ENCODE measurements at regions not wholly inside any gene's neighbourhood (a gene's known extent, or its start where the extent isn't known, plus 50 kb on each side); places are given as distances from the start of the nearest gene placed in this dataset.
A peak's percentile ranks its signal among the peaks of the same experiment; 100 is the strongest.

DNA sequence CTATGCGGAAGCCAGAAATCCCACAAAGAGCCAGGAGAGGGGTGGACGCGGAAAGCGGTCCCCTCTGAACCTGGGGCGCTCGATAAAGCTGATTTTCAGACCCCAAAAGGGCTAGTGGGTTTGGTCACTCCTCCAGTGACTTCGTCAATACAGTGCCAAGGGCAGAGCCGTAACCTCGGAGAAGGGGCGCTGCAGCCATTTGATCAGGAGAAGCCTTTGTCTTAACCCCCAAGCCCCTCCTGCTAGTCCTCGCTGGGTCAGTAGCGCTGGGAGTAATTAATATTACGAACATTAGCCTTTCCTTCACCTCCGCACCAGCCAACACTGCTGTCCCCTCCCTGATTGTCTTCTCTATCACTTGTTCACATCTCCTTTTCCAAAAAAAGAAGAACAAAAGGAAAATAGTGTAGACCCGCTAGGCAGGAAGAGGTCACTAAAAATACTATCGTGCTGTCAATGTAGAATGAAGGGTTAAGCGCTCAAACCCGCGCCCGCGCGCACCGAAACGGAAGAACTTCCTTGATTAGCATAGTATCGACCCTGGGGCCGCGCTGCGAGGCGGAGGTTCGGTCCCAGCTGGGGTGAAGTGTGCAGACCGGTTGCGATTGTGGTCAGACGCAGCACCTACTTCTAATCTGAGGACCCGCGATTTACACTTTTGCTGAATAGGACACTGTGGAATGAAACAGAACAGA is 63.2 kb upstream of the MAPRE2 start:
- POLR2A ChIA-PET (ENCODE audit: partially characterized antibody), result no interaction called here
- no peak overlapping the region for H2BK20ac ChIP-seq (ENCODE audit: low read length)
- no peak overlapping the region for H3K4ac ChIP-seq (replicated peaks; ENCODE audit: insufficient read length, low read depth, low read length)
- TF ChIP-seq CHD2 (IDR thresholded peaks at IDR 0.05; ENCODE audit: low read length), result no peak
- no peak for TF ChIP-seq HDAC2 (IDR thresholded peaks at IDR 0.05; ENCODE audit: borderline replicate concordance in 1 of 2, low read depth in 2 of 2, low read length in 2 of 2)
- TF ChIP-seq CBX8 (IDR thresholded peaks at IDR 0.05; ENCODE audit: borderline replicate concordance, low read depth, low read length), result no peak
- peak; percentile 24 for TF ChIP-seq SUZ12 (IDR thresholded peaks at IDR 0.05; ENCODE audit: low read length)
- no peak for TF ChIP-seq JUN (IDR thresholded peaks at IDR 0.05; ENCODE audit: low read depth, low read length)
- TF ChIP-seq KDM1A (IDR thresholded peaks at IDR 0.05; ENCODE audit: borderline replicate concordance, low read length), result 0 out of 2 replicates have a peak, but pooled peaks have one; percentile 9
- no peak for TF ChIP-seq CREB1 (IDR thresholded peaks at IDR 0.05)
- TF ChIP-seq RNF2 (IDR thresholded peaks at IDR 0.05; ENCODE audit: borderline replicate concordance, low read depth, low read length, missing control alignments, poor library complexity, severe bottlenecking), result peak; percentile 27
- peak; percentile 6 for TF ChIP-seq EZH2 (IDR thresholded peaks at IDR 0.05; ENCODE audit: low read depth, low read length, severe bottlenecking)
- TF ChIP-seq YY1 (IDR thresholded peaks at IDR 0.05; ENCODE audit: low read depth, low read length), result no peak
- TF ChIP-seq BACH1 (IDR thresholded peaks at IDR 0.05; ENCODE audit: low read length), result no peak
- no peak for TF ChIP-seq HDAC6 (IDR thresholded peaks at IDR 0.05; ENCODE audit: low read depth, low read length)
- no peak for TF ChIP-seq PHF8 (conservative IDR thresholded peaks at IDR 0.05; ENCODE audit: low read depth, low read length)

More for the DNA sequence above, 63.2 kb upstream of the MAPRE2 start:
- Histone ChIP-seq H3K79me1 (ENCODE audit: low read depth, low read length) (no peaks in the 10 kb centered on the region), H2AK5ac (ENCODE audit: low read depth, low read length) (no peak overlapping the region), H3K4me3 (ENCODE audit: extremely low read depth in 1 of 4, insufficient read depth in 2 of 4, low read depth in 3 of 4, low read length in 4 of 4) (peak overlapping the region; percentile 67 to 85 (median 77)), H2AFZ (ENCODE audit: low read length) (peak overlapping the region; percentile 54; the same call in 1 of the 2 replicates), H3K9me3 (ENCODE audit: insufficient read depth in 2 of 2, low read depth in 1 of 2, low read length in 1 of 2) (no peaks in the 10 kb centered on the region), H3K27me3 (replicated peaks in 1 of 4; ENCODE audit: control insufficient read depth in 3 of 4, extremely low read depth in 1 of 4, insufficient read depth in 3 of 4, low read length in 3 of 4) (peaks cover 13 to 53% (median 42%) of the 10 kb centered on the region in 4 experiments), H4K91ac (replicated peaks; ENCODE audit: insufficient read length, low read length) (no peak overlapping the region), H3K23me2 (ENCODE audit: low read depth, low read length) (peaks cover 17% of the 10 kb centered on the region), H3K14ac (ENCODE audit: insufficient read length) (no peak overlapping the region), H3K23ac (ENCODE audit: insufficient read length) (no peak overlapping the region), H3K18ac (ENCODE audit: extremely low read depth, low read length) (no peak overlapping the region), H3K27ac (ENCODE audit: low read depth, low read length) (no peak overlapping the region), H3K79me2 (ENCODE audit: control insufficient read depth in 1 of 2, insufficient read depth in 2 of 2, low read length in 2 of 2) (no peaks in the 10 kb centered on the region), H3K4me1 (replicated peaks in 1 of 4; ENCODE audit: control insufficient read depth in 3 of 4, insufficient read depth in 4 of 4, low read length in 3 of 4) (peaks cover 8 to 11% (median 9%) of the 10 kb centered on the region in 4 experiments; a peak in 6 of 7 replicates), H3K4me2 (ENCODE audit: insufficient read depth in 1 of 2, low read depth in 2 of 2, low read length in 2 of 2) (peak overlapping the region; percentile 86 to 93), H4K20me1 (replicated peaks in 1 of 2; ENCODE audit: control insufficient read depth in 1 of 2, insufficient read depth in 2 of 2, low read length in 2 of 2) (no peaks in the 10 kb centered on the region), H2BK12ac (ENCODE audit: low read depth, low read length) (no peak overlapping the region; the same call in 1 of the 2 replicates), H3K56ac (replicated peaks; ENCODE audit: insufficient read length, low read depth, low read length) (no peak overlapping the region), H2BK5ac (ENCODE audit: low read depth, low read length) (no peak overlapping the region), H3K9ac (replicated peaks in 1 of 4; ENCODE audit: extremely low read depth in 1 of 4, low read depth in 3 of 4, low read length in 3 of 4) (no peak overlapping the region; a peak in 2 of 7 replicates), H4K8ac (ENCODE audit: extremely low read depth, insufficient read depth, low read length) (no peak overlapping the region), H3K36me3 (ENCODE audit: control insufficient read depth in 2 of 4, insufficient read depth in 4 of 4, low read length in 3 of 4) (no peaks in the 10 kb centered on the region), H4K5ac (ENCODE audit: insufficient read length, low read depth, low read length) (no peak overlapping the region), H2BK15ac (ENCODE audit: low read length) (no peak overlapping the region), H2BK120ac (replicated peaks; ENCODE audit: low read depth, low read length) (no peak overlapping the region)
- FAIRE-seq (no peak), DNase-seq (ENCODE audit: low read depth in 1 of 2, low spot score in 2 of 2) (peak in 1 of 2 experiments; percentile 77)
- CTCF ChIA-PET (ENCODE audit: partially characterized antibody), result interaction anchor here (1.0 to 1.3 kb wide), 2 partner anchors 8 to 112 kb away, joined by 3 to 5 read pairs; no protein-coding TSS in a partner anchor
- 1% methylated on average over 35 of the region's 35 CpGs; no CpG with 5 or more reads in 1 of the 2 experiments for WGBS, 2 experiments (ENCODE audit: extremely low coverage in 1 of 2, insufficient coverage in 1 of 2, insufficient read length in 1 of 2, insufficient replicate concordance in 2 of 2, low coverage in 1 of 2, low lambda C conversion rate in 2 of 2, missing lambda C conversion rate in 1 of 2)

Data from H1 (cell line).